H1 (cell line): ENCODE measurements at regions not wholly inside any gene's neighbourhood (a gene's known extent, or its start where the extent isn't known, plus 50 kb on each side); places are given as distances from the start of the nearest gene placed in this dataset.

Experiments
- CHD7 ChIP-seq: fragments of 300-600 bp; sonication (generic); IDR thresholded peaks from 2 replicates; pipeline ENCODE4 v1.7.1; 2012; ENCODE audit warnings: low read length, moderate library complexity, mild to moderate bottlenecking, inconsistent platforms; ENCODE audit not compliant: insufficient replicate concordance
- CTCF ChIP-seq, 3 experiments: IDR thresholded peaks; 1 replicate in 2 of 3; 2 replicates in 1 of 3; pipeline versions ENCODE4 v1.5.1 to v1.6.1; 2011; ENCODE audit warnings: low read length in 3 of 3, mild to moderate bottlenecking in 3 of 3, inconsistent platforms in 2 of 3, low read depth in 1 of 3, moderate library complexity in 1 of 3; ENCODE audit not compliant: insufficient read depth in 1 of 3; ENCODE audit errors: control extremely low read depth in 1 of 3
- EGR1 ChIP-seq: IDR thresholded peaks from 2 replicates; pipeline ENCODE4 v1.6.1; 2011; ENCODE audit warnings: low read depth, low read length, borderline replicate concordance
- EP300 ChIP-seq, 2 experiments: IDR thresholded peaks; 1 replicate in 1 of 2; 2 replicates in 1 of 2; pipeline ENCODE4 v1.6.1; 2011 to 2012; ENCODE audit warnings: low read depth in 2 of 2, low read length in 2 of 2, mild to moderate bottlenecking in 2 of 2, borderline replicate concordance in 1 of 2, inconsistent platforms in 1 of 2, moderate library complexity in 1 of 2
- KDM5A ChIP-seq: fragments of 200-600 bp; IDR thresholded peaks from 2 replicates; pipeline ENCODE4 v1.7.1; 2012; ENCODE audit warnings: mild to moderate bottlenecking, low read length, inconsistent platforms, mixed read lengths
- POU5F1 ChIP-seq: IDR thresholded peaks from 2 replicates; pipeline ENCODE4 v1.6.1; 2011; ENCODE audit warnings: low read depth, mild to moderate bottlenecking, low read length, moderate library complexity
- RBBP5 ChIP-seq: IDR thresholded peaks from 2 replicates; pipeline ENCODE4 v1.7.1; 2012; ENCODE audit warnings: low read depth, mild to moderate bottlenecking, inconsistent platforms, low read length, moderate library complexity, borderline replicate concordance
- SIX5 ChIP-seq: IDR thresholded peaks from 2 replicates; pipeline ENCODE4 v1.6.1; 2011; ENCODE audit warnings: mild to moderate bottlenecking, low read depth, low read length
- SUZ12 ChIP-seq: fragments of 200-600 bp; sonication (generic); IDR thresholded peaks from 2 replicates; pipeline ENCODE4 v1.6.1; 2012; ENCODE audit warnings: mild to moderate bottlenecking, inconsistent platforms, low read length, moderate library complexity, mixed read lengths

- TF ChIP-seq CHD7 (no peak), EGR1 (no peak), RBBP5 (no peak), EP300 (IDR thresholded peaks at IDR 0.05; ENCODE audit: borderline replicate concordance in 1 of 2, low read depth in 2 of 2, low read length in 2 of 2) (no peak), SUZ12 (no peak), KDM5A (no peak), CTCF (IDR thresholded peaks at IDR 0.05; ENCODE audit: control extremely low read depth in 1 of 3, insufficient read depth in 1 of 3, low read depth in 1 of 3, low read length in 3 of 3) (no peak), SIX5 (no peak), POU5F1 (no peak)
Measured at GRCh38 chr6:87881342-87881895, 166.2 kb upstream of the SPACA1 start (continued).
